Large intestine (tissue), 3 donors: ENCODE measurements at regions not wholly inside any gene's neighbourhood (a gene's known extent, or its start where the extent isn't known, plus 50 kb on each side); places are given as distances from the start of the nearest gene placed in this dataset.

Source experiments
- DNase-seq, 2 donors: peaks; one replicate each; pipeline versions ENCODE4 v3.0.0 to v3.0.0-alpha.2; 2013
- H3K27ac ChIP-seq: one replicate; pipeline ENCODE4 v1.5.1; 2013; ENCODE audit warnings: low read length
- H3K27me3 ChIP-seq: 2 replicates; pipeline ENCODE4 v1.6.1; 2013; ENCODE audit warnings: low read length; ENCODE audit not compliant: control insufficient read depth, insufficient read depth
- H3K36me3 ChIP-seq: 2 replicates; pipeline ENCODE4 v1.6.1; 2013; ENCODE audit warnings: low read length; ENCODE audit not compliant: control insufficient read depth, insufficient read depth
- H3K4me1 ChIP-seq: one replicate; pipeline ENCODE4 v1.6.1; 2013; ENCODE audit warnings: low read length; ENCODE audit not compliant: control insufficient read depth, insufficient read depth
- H3K4me3 ChIP-seq: one replicate; pipeline ENCODE4 v1.5.1; 2013; ENCODE audit warnings: low read length
- H3K9me3 ChIP-seq: one replicate; pipeline ENCODE4 v1.6.1; 2013; ENCODE audit warnings: mild to moderate bottlenecking, low read depth, low read length, moderate library complexity; ENCODE audit not compliant: control insufficient read depth
- WGBS: methylation state at CpG from one replicate; pipeline ENCODE4 v1.1.5; 2013; ENCODE audit warnings: low lambda C conversion rate; ENCODE audit not compliant: insufficient coverage; 5-methylcytosine and 5-hydroxymethylcytosine counted together

- WGBS: no CpG with 5 or more reads among the region's 7 CpGs
- no peak for DNase-seq
- no peak overlapping the region for H3K27ac ChIP-seq
- no peaks in the 10 kb centered on the region for H3K4me1 ChIP-seq
- no peaks in the 10 kb centered on the region for H3K36me3 ChIP-seq
- no peaks in the 10 kb centered on the region for H3K9me3 ChIP-seq
- H3K4me3 ChIP-seq: no peak overlapping the region
- H3K27me3 ChIP-seq: no peaks in the 10 kb centered on the region
Observed at GRCh38 chr4:42330002-42330592, 67.2 kb upstream of the SHISA3 start.

GRCh38 chr4:42331040-42331439 is 66.2 kb upstream of the SHISA3 start:
- Histone ChIP-seq H3K27me3 (no peaks in the 10 kb centered on the region), H3K4me3 (no peak overlapping the region), H3K36me3 (no peaks in the 10 kb centered on the region), H3K9me3 (no peaks in the 10 kb centered on the region), H3K27ac (no peak overlapping the region), H3K4me1 (no peaks in the 10 kb centered on the region)
- no peak for DNase-seq
- WGBS: no CpG with 5 or more reads among the region's 1 CpG

GRCh38 chr4:42331914-42332368 is 65.3 kb upstream of the SHISA3 start:
- no peaks in the 10 kb centered on the region for H3K4me1 ChIP-seq
- DNase-seq: no peak
- H3K27ac ChIP-seq: no peak overlapping the region
- H3K27me3 ChIP-seq: no peaks in the 10 kb centered on the region
- no peaks in the 10 kb centered on the region for H3K36me3 ChIP-seq
- no peaks in the 10 kb centered on the region for H3K9me3 ChIP-seq
- no CpG with 5 or more reads among the region's 6 CpGs for WGBS
- H3K4me3 ChIP-seq: no peak overlapping the region

- no peak for DNase-seq
Observed at GRCh38 chr4:42339935-42340406, 57.3 kb upstream of the SHISA3 start.

GRCh38 chr4:42341518-42342026 is 55.7 kb upstream of the SHISA3 start:
- peaks cover 3% of the 10 kb centered on the region for H3K27me3 ChIP-seq
- WGBS: 87% methylated on average over 3 of the region's 4 CpGs
- H3K27ac ChIP-seq: no peak overlapping the region

More at GRCh38 chr4:42339935-42340406, 57.3 kb upstream of the SHISA3 start:
- peaks cover 3% of the 10 kb centered on the region for H3K27me3 ChIP-seq
- no peak overlapping the region for H3K4me3 ChIP-seq
- no peaks in the 10 kb centered on the region for H3K36me3 ChIP-seq
- H3K9me3 ChIP-seq: no peaks in the 10 kb centered on the region
- no peaks in the 10 kb centered on the region for H3K4me1 ChIP-seq
- 60% methylated on average over 1 of the region's 7 CpGs for WGBS
- no peak overlapping the region for H3K27ac ChIP-seq

GRCh38 chr4:42342459-42342858 is 54.8 kb upstream of the SHISA3 start:
- H3K27ac ChIP-seq: no peak overlapping the region
- H3K27me3 ChIP-seq: peaks cover 3% of the 10 kb centered on the region
- H3K9me3 ChIP-seq: peaks cover 2% of the 10 kb centered on the region
- DNase-seq: no peak
- no peaks in the 10 kb centered on the region for H3K36me3 ChIP-seq
- WGBS: 100% methylated on average over 1 of the region's 2 CpGs
- H3K4me1 ChIP-seq: no peaks in the 10 kb centered on the region
- H3K4me3 ChIP-seq: no peak overlapping the region

More at GRCh38 chr4:42341518-42342026, 55.7 kb upstream of the SHISA3 start:
- Histone ChIP-seq H3K9me3 (no peaks in the 10 kb centered on the region), H3K4me1 (no peaks in the 10 kb centered on the region), H3K4me3 (no peak overlapping the region), H3K36me3 (no peaks in the 10 kb centered on the region)
- DNase-seq: no peak

- Histone ChIP-seq H3K9me3 (peaks cover 2% of the 10 kb centered on the region), H3K4me3 (no peak overlapping the region), H3K27me3 (peaks cover 3% of the 10 kb centered on the region), H3K4me1 (no peaks in the 10 kb centered on the region), H3K27ac (no peak overlapping the region), H3K36me3 (no peaks in the 10 kb centered on the region)
- 83% methylated on average over 1 of the region's 8 CpGs for WGBS
- no peak for DNase-seq
Observed at GRCh38 chr4:42344309-42344708, 53.0 kb upstream of the SHISA3 start.

- no peak for DNase-seq
- Histone ChIP-seq H3K9me3 (peaks cover 2% of the 10 kb centered on the region), H3K4me1 (no peaks in the 10 kb centered on the region), H3K4me3 (no peak overlapping the region), H3K27me3 (peaks cover 3% of the 10 kb centered on the region), H3K27ac (no peak overlapping the region), H3K36me3 (no peaks in the 10 kb centered on the region)
- WGBS: no CpG with 5 or more reads among the region's 2 CpGs
Observed at GRCh38 chr4:42344749-42345148, 52.5 kb upstream of the SHISA3 start.

- DNase-seq: no peak
- H3K4me1 ChIP-seq: no peaks in the 10 kb centered on the region
- WGBS: no CpG with 5 or more reads among the region's 29 CpGs
- H3K27ac ChIP-seq: no peak overlapping the region
- no peak overlapping the region for H3K4me3 ChIP-seq
- H3K27me3 ChIP-seq: peaks cover 3% of the 10 kb centered on the region
- H3K36me3 ChIP-seq: no peaks in the 10 kb centered on the region
- peaks cover 2% of the 10 kb centered on the region for H3K9me3 ChIP-seq
Observed at GRCh38 chr4:42345962-42346544, 51.2 kb upstream of the SHISA3 start.

GRCh38 chr4:42347076-42347475 is 50.2 kb upstream of the SHISA3 start:
- no peak overlapping the region for H3K27ac ChIP-seq
- peaks cover 2% of the 10 kb centered on the region for H3K27me3 ChIP-seq
- peaks cover 2% of the 10 kb centered on the region for H3K9me3 ChIP-seq
- H3K4me3 ChIP-seq: no peak overlapping the region
- no peak for DNase-seq
- no peaks in the 10 kb centered on the region for H3K4me1 ChIP-seq
- WGBS: no CpG with 5 or more reads among the region's 10 CpGs
- H3K36me3 ChIP-seq: no peaks in the 10 kb centered on the region
